Non-pigmented ciliary epithelial cell (primary cell): ENCODE measurements at regions not wholly inside any gene's neighbourhood (a gene's known extent, or its start where the extent isn't known, plus 50 kb on each side); places are given as distances from the start of the nearest gene placed in this dataset.

ENCODE experiments used
- DNase-seq: peaks from one replicate; pipeline ENCODE4 v3.0.0-alpha.2; 2010; ENCODE audit warnings: low read depth

DNA sequence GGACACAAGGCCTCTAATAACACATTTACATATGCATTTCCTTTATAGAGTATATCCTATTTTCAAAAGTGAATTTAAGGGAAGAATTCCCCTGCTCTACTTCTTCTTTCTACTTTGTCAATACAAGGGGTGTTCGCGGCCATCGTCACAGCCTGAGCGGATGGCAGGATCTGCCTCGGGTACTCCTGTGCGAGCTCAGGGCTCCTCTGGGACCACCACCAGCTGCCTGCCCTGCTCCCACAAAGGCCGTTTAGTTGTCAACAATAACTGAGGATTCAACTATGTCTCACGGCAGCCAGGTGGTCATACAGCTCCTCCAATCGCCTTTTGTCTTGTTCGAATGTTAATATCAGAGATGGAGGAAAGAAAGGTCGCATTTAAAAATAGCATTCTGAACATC, 228.2 kb upstream of the TENM3 start:
- no peak for DNase-seq

DNA sequence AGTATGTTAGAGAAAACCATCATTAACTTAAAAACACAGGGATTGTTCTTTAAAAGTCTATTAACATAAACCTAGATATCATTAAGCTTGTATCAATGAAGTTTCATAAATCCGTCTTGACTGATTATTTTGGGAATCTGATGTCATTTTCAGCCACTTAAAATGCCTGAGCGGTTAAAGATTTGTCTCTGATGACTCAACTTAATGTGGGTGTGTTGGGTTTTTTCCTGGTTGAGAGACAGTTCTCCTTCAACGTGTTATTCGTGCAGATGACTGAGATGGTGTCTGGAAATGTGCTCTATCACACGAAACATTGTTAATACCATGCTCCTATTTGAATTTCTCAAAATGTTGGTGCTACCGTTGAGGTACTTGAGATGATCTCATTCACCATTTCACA, 227.3 kb upstream of the TENM3 start:
- DNase-seq: peak; percentile 24

DNA sequence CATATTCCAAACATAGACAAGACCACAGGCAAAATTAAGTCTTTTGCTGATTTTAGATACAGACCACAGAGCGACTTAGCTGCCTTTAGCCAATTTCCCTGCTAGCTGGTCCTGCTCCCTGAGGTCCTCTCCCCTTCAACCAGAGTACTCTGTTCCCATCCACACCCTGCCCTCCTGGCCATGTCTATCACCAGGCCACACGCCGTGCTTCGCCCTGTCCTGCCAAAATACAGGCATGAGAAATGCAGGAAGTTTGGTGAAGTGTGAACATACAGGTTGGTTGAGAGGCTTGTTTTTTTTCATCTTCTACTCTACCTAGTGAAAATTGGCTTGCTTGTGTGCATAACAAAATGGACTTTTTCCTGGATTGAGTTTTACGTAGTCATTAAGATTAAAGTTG, 226.2 kb upstream of the TENM3 start:
- DNase-seq: no peak

DNA sequence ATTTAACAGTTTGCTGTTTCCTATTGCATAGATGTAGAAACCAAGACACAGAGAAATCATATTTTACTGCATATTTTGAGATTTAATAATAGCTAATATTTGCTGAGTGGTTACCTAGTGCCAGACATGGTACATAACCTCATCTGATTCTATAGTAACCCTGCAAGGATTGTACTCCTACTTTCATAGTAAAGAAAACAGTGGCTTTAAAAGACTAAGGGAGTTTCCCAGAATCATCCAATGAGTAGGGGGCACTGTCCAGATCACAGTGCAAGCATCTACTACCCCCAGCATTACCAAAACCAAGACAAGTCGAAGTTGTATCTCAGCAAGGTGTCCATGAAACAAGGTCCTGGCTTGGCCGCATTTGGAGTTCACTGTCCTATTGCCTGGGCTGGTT, 224.5 kb upstream of the TENM3 start:
- DNase-seq: no peak

DNA sequence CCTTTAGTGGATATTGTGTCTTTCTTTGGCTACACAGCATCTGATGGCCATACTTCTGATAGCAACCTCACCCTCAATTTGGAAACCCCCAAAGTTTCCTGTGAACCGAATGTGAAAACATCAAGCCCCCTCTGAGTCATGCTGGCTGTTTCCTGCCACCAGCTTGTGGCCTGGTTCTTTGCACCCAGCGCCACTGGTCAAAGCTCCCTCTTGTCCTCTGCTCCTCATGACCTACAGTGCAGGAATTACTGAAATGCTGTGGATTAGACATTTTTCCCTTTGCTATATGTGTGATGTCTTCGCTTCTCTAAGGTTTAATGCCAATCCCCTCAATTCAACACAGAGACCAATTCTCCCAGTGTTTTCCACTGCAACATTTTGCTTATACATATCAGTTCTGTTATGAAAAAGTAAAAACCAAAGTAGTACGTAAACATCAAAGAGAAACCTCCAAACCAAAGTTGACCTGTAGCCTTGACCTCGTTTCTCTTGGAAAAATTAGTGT, 224.0 kb upstream of the TENM3 start:
- DNase-seq: no peak

DNA sequence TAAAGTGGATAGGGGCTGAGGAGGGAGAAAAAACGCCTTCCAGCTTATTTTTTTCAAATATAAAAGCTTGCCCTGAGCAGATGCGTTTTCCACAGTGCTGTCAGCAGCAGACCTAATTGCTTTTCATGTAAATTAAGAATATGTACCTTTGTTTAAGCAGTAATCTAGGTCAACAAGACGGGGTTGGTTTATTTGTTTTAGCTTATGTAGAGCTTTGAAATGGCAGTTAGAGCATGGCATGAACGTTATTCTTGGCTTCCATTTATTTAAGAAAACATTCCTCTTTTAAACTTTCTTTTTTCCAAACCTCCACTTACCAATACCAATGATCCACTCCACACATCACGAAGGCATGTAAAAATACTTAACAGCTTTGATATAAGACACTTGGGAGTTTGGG, 220.3 kb upstream of the TENM3 start:
- DNase-seq: no peak

DNA sequence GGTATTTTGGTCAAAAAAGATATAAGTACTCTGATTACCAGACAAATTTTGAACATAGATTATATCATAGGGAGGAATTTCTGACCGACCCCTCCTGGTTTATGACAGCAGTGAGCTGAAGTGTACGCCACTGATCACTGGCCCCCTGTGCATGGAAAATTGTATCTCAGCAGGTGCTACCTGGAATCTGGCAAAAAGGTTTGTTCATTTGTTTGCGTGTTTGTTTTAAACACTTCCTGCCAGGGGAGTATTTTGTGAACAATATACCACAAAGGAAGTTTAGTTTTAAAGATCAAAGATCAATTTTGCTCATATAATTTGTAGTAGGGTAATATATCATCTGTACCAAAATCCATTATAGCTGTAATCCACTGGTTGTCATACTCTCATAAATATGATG, 219.7 kb upstream of the TENM3 start:
- DNase-seq: no peak

DNA sequence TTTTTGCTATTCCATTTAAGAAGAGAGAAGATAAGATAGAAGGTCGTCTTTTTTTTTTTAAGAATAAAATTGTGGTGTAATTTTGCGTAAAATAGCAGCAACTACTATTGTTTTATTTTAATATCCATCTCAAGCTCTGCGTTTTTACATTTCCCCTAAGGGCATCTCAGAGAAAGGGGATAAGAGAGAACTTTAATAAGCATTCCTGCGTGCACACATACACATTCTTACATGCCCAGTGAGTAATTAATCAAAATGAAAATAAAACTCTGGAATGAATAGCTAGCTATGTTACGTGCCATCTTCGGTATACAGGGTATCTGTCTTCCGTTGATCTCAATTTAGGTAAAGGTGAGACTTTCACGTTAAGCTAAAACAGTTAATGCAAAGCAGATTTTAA, 200.3 kb upstream of the TENM3 start:
- DNase-seq: no peak

DNA sequence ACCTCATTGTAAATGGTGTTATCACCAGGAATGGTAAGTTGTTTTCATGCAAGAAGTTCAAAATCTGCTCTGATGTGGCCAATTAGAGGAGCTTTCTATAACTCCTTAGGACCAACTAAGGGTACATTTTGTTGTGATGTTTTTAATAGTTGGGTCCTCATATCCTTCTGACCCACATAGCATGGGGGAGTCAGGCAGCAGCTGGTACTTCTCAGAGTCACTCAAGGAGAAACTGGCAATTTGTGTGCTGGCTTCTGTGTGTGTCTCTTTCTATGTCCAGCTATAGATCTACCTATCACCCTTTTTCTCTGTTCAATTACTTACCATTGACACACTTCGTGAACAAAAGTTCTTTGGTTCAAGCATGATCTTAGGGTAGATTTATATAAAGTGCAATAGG, 194.3 kb upstream of the TENM3 start:
- no peak for DNase-seq

DNA sequence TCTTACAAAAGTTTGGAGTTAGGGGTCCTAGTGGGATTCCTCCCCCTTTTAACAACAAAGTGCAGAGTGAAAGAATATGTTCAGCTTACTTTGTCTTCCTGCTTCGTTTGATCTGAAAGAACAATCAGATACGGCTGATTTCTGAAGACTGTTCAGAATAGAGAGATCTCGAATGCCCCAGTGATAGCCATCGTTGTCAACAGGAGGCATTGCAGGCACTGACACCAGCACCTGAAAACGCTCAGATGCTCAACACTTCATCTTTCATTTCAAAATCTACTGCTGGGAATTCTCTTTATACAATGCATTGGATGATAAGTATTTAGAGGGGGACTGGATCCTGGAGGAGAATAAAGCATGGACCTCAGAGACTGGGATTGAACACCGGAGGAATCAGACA, 186.3 kb upstream of the TENM3 start:
- DNase-seq: no peak

DNA sequence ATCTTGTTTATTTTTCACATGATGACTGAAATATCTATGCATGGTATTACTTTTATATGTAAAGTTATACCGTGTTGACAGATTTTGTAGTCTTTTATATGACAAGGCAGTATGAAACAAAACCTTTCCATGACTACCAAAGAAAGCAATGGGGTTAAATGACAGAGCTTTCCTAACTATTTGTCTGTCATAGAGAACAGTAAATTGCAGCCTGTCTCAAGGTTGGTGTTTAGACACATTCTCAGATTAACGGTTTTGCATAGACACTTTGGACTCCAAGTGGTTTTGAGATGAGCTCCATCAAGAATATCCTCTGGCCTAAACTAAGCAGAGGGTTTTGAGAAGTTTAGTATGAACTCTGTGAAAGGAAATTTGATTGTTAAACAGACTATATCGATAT, 180.7 kb upstream of the TENM3 start:
- no peak for DNase-seq

DNA sequence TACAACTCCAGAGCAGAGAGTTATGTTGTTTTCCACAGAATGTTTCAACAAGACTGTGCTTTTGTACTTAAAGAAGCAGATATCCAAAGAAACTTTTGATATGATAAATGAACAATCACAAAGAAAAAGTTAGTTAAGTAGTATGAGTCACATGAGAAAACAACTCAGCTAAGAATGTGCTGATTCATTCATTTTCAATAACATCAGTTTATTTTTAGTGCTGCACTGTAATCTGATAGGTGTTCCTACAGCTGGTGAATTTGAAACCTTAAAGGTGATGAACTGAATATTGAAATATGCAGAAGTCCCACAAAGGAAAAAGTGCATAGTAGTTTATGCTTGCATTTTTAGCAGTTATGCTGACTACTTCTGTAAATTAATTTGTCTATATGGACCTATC, 180.3 kb upstream of the TENM3 start:
- peak; percentile 68 for DNase-seq

DNA sequence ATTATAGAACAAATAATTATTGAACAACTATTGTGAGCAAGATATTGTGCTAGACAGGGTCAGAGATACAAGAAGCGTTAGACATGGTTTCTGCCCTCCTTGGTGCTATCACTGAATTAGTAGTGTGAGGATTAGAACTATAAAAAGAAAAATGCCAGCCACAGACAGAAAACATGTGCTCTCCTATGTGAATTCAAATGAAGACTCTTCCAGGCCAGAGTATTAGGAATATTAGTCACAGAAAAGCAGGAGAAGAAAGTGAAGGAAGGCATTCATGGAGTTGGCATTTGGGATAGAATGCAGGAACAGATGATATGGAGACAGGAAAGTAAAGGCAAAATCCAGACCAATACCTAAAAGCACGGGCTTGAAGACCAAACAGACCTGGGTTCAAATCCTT, 179.6 kb upstream of the TENM3 start:
- no peak for DNase-seq

DNA sequence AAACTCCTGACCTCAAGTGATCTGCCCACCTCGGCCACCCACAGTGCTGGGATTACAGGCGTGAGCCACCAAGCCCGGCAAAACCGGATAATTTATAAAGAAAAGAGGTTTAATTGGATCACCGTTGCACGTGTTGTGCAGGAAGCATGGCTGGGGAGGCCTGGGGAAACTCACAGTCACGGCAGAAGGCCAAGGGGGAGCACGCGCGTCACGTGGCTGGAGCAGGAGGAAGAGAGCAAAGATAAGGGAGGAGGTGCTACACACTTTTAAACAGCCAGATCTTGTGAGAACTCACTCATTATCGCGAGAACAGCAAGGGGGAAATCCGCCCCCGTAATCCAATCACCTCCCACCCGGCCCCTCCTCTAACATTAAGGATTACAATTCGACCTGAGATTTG, 177.9 kb upstream of the TENM3 start:
- no peak for DNase-seq

DNA sequence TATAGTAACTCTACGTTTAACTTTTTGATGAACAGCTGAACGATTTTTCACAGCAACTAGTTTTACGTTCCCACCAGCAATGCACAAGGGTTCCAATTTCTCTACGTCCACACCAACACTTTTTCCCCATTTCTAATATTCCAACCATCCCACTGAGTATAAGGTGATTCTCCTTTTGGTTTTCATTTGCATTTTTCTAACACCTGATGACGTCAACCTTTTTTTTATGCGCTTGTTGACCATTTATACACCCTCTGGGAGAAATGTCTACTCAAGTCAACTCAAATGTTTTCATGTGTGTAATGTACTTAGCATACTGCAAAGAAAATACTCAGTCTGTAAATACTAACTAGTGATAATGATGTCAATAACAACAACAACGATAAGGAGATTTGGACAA, 177.2 kb upstream of the TENM3 start:
- no peak for DNase-seq

DNA sequence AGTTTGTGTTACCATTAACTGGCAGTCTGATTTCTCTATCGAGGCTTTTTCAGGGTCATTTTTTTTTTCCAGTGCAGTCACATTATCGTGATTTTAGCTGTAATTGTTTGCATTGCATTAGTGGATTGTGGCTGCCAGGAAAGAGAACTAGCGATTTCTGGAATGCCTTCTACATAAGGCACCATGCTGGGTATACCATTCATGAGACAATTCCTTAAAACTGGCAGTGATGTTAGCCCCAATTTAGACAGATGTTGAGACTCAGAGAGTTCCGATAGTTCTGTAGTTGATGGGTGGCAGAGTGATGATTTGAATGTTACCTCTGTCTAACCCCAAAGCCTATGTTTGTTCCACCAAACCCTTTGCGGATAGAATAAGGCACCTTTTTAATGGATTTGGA, 175.4 kb upstream of the TENM3 start:
- no peak for DNase-seq

DNA sequence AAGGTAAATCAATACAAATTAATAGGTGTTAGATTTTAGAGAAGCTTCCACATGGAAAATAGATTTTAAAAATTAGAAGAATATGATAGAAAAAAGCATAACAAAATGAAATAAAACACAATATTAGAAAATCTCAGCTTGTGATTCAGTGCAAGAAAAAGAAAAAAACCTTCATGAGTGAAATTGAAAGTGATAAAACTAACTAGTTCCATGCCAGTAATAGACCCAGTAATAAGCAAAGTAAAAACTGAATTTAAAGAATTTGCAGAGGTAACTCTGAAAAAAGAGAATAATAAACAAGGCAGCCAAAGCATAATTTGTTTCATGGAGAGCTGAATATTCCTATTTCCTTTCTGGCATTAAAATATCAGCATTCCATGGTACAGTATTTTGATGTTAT, 174.3 kb upstream of the TENM3 start:
- DNase-seq: no peak

DNA sequence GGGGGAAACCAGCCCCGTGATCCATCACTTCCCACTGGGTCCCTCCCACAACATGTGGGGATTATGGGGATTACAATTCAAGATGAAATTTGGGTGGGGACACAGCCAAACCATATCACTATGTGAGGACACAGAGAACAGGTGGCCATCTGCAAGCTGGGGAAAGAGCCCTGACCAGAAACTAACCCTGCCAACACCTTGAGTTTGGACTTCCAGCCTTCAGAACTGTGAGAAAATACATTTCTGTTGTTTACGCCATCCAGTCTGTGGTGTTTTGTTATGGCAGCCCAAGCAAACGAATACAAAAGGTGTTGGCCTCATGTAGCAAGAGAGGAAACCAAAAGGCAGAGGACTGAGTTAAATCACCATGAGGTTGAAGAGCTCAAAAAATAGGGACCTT, 169.9 kb upstream of the TENM3 start:
- DNase-seq: no peak

DNA sequence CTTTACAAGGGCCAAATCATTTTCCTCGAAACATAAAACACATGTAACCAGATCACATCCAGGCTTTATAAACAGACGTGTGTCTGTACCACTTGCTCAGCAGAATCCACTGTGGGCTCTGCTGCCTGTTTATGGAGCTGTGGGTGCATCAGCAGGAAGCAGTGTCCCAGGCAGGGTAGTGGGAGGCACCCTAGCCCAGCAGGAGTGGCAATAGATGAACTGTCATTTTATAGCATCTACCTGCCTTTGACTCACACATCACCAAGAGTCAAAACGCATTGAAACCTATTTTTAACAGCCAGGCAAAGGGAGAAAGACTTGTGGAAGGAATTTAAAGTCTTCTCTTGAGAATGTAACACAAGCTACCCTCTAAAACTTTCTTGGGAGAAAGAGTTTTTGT, 169.1 kb upstream of the TENM3 start:
- DNase-seq: no peak

DNA sequence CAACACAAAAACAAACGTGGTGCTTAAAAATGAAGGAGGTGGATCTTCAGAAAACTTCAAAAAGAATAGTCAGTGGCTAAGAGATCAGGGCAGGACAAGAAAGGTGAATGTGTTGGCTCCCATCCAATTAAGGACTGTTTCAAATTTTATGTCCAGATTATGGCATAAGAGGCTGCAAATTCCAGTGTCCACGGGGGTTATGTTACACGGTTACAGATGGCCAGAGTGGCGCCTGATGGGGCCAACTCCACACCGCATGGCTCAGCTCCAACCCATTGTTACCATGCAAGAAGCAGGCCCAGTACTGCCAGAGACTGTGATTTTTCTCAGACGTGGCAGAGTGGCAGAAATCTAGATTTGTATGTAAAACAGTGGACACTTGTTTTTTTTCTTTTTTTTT, 168.4 kb upstream of the TENM3 start:
- no peak for DNase-seq

DNA sequence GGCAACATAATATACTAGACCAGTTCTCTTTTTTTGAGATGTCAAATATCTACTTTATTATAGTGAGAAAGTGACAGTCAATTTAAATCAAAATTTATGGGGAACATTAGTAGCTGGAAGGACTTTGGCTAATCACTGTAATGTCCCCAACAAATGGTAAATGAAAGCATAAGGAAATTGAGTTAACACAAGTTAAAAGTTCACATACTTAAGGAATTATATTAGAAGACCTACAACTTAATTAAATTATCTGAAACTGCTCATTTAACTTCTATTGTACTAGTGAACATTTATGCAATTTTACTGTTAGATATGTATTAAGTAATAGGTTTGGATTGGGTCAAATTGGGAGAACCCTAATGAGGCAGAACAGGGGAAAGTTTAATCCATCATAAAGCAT, 160.3 kb upstream of the TENM3 start:
- DNase-seq: no peak

DNA sequence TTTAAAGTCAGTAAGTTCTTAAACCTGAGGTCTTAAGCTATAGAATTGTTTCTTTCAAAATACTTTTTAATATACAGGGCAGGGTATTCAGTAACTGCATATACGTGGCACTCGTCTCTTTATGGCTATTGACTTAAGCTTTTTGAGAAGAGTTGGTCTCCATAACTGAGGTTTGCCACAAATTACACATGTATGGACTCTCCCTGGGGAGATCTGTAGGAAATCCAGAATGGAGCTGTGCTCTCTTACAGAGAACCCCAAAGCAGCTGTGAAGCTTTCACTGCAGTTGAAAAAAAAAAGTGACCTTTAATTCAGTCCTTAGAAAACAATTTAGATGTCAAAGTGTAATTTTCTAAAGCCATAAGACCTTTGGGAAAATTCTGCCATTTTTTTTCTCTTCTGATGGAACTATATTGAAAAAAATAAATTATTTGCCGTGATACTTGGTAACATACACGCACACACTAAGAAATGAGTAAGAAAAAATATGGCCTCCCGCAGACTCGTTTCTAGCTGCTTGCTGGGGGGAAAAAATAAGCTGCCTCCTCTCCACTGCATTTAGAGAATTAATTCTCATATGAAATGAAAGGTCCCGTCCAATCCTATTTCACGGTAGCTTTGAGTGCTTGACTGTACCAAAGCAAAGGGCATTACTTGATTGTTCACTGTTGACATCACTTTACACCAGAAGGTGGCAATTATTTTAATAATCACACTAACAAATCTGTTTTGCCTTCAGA, 159.4 kb upstream of the TENM3 start:
- no peak for DNase-seq

DNA sequence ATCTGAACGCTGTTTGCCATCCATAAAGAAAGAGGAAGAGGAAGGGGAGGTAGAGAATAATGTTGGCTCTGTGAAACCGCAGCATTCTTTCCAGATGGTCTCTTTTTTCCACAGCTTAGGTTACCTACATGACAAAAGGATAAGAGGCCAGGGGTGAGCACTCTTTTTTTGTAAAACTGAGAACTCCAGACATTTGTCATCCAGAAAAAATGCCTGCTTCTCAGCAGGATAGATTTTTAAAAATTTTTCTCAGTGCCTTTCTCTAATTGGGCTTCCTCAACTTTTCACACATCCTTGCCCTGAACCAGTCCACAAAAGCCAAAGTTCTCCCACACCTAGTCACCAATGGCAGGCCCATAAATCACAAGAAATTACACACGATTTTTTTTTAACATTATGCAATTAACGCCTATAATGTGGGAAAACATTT, 158.1 kb upstream of the TENM3 start:
- peak; percentile 73 for DNase-seq

DNA sequence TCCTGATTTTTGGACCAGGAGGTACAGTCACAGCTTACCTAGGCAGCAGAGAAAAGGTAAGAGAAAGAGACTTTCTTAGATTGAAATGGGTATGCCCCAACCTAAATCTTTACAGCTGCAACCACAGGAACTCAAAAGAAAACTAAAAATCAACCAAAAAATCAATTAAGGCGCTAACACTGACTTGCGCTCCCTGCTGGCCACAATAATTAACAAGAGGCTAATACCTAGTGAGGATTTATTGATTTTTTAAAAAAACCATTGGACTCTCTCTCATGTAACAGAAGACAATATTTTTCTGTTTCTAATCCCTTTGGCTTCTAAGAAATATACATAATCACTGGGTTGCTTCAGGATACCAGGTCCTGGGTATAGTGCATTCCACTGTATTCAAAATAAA, 153.9 kb upstream of the TENM3 start:
- no peak for DNase-seq

DNA sequence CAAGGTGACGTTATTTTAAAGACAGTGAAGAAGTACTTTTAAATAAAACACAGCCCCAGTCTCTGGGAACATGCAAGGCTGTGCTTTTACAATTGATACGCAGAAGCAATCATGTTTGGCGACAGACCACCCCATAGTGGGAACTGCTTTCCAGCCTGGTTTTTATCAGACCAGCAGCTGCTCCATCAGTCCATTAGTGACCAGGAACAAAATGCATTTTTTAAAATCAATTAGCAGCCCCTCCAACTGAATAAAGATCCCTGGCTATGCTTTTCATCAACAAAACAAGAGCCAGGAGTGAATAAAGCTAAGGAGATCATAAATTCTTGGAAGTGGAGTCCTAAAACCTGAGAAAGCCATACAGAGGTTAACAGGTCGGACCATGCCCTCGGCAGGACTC, 153.0 kb upstream of the TENM3 start:
- DNase-seq: no peak
